K562 (cell line): ENCODE measurements at regions not wholly inside any gene's neighbourhood (a gene's known extent, or its start where the extent isn't known, plus 50 kb on each side); places are given as distances from the start of the nearest gene placed in this dataset.

ENCODE experiments used
- BCOR ChIP-seq: fragments of 450-650 bp; IDR thresholded peaks from 2 replicates; pipeline ENCODE4 v1.6.1; 2016
- CCNT2 ChIP-seq: IDR thresholded peaks from 2 replicates; pipeline ENCODE4 v1.6.1; 2011; ENCODE audit warnings: borderline replicate concordance, low read depth, mild to moderate bottlenecking, moderate library complexity, mixed read lengths, low read length; ENCODE audit not compliant: insufficient read length; ENCODE audit errors: extremely low read depth
- CXXC5 ChIP-seq: fragments of 250-450 bp; sonication (Bioruptor Pico); IDR thresholded peaks from 2 replicates; pipeline ENCODE4 v1.8.0; 2022; ENCODE audit warnings: inconsistent platforms, mild to moderate bottlenecking, moderate library complexity
- DACH1 ChIP-seq: fragments of 450-650 bp; IDR thresholded peaks from 2 replicates; pipeline ENCODE4 v1.6.1; 2018; ENCODE audit not compliant: partially characterized antibody
- ELF1 ChIP-seq: fragments of 200-800 bp; sonication (Bioruptor generic); IDR thresholded peaks from 2 replicates; pipeline ENCODE4 v1.6.1; 2016; ENCODE audit warnings: missing genetic modification characterization, missing compliant biosample characterization
- HDAC3 ChIP-seq: fragments of 450-650 bp; IDR thresholded peaks from 2 replicates; pipeline ENCODE4 v1.6.1; 2018; ENCODE audit warnings: borderline replicate concordance, mild to moderate bottlenecking, moderate library complexity; ENCODE audit not compliant: partially characterized antibody
- HNRNPK ChIP-seq: fragments of 200-400 bp; formaldehyde crosslinking; IDR thresholded peaks from one replicate; pipeline ENCODE4 v1.6.1; 2018; ENCODE audit warnings: mild to moderate bottlenecking, low read depth, low read length; ENCODE audit not compliant: poor library complexity, severe bottlenecking
- HNRNPLL ChIP-seq: fragments of 200-400 bp; formaldehyde crosslinking; IDR thresholded peaks from 2 replicates; pipeline ENCODE4 v1.6.1; 2017; ENCODE audit warnings: low read length, low read depth, mild to moderate bottlenecking; ENCODE audit not compliant: poor library complexity, severe bottlenecking
- HOXB6 ChIP-seq: fragments of 250-450 bp; sonication (Bioruptor Pico); IDR thresholded peaks from 2 replicates; pipeline ENCODE4 v1.5.1; 2022; ENCODE audit warnings: mild to moderate bottlenecking, borderline replicate concordance
- IFI16 ChIP-seq: fragments of 250-450 bp; sonication (Bioruptor Pico); IDR thresholded peaks from 2 replicates; pipeline ENCODE4 v2.1.2; 2022; ENCODE audit warnings: mild to moderate bottlenecking, inconsistent platforms
- KLF1 ChIP-seq: fragments of 450-650 bp; IDR thresholded peaks from 2 replicates; pipeline ENCODE4 v1.6.1; 2016; ENCODE audit warnings: missing genetic modification characterization, missing compliant biosample characterization
- MTA1 ChIP-seq: fragments of 450-650 bp; IDR thresholded peaks from 2 replicates; pipeline ENCODE4 v1.6.1; 2017; ENCODE audit warnings: borderline replicate concordance
- POLR2B ChIP-seq: fragments of 450-650 bp; IDR thresholded peaks from 2 replicates; pipeline ENCODE4 v1.6.1; 2018; ENCODE audit warnings: low read depth; ENCODE audit not compliant: partially characterized antibody
- RBM34 ChIP-seq: fragments of 200-400 bp; formaldehyde crosslinking; IDR thresholded peaks from 2 replicates; pipeline ENCODE4 v1.6.1; 2018; ENCODE audit warnings: low read length, borderline replicate concordance; ENCODE audit not compliant: insufficient read depth
- RHOXF2B ChIP-seq: fragments of 250-450 bp; sonication (Bioruptor Pico); conservative IDR thresholded peaks from 2 replicates; pipeline ENCODE4 v1.5.1; 2021
- SMAD1 ChIP-seq: fragments of 150-350 bp; IDR thresholded peaks from 2 replicates; pipeline ENCODE4 v1.6.1; 2014; ENCODE audit warnings: low read length, low read depth; ENCODE audit not compliant: partially characterized antibody
- SNRNP70 ChIP-seq: fragments of 200-400 bp; formaldehyde crosslinking; optimal IDR thresholded peaks from 2 replicates; pipeline ENCODE3; 2017; ENCODE audit warnings: low read depth, low read length
- SP1 ChIP-seq: sonication (generic); formaldehyde crosslinking; IDR thresholded peaks from 2 replicates; pipeline ENCODE4 v1.8.1; 2022; ENCODE audit warnings: mild to moderate bottlenecking, missing genetic modification reagents
- TAL1 ChIP-seq: fragments of 450-650 bp; IDR thresholded peaks from 2 replicates; pipeline ENCODE4 v1.6.1; 2016; ENCODE audit warnings: mild to moderate bottlenecking
- TCF3 ChIP-seq: sonication (generic); formaldehyde crosslinking; IDR thresholded peaks from 2 replicates; pipeline ENCODE4 v1.4.0; 2020; ENCODE audit warnings: mild to moderate bottlenecking, missing genetic modification reagents
- THRAP3 ChIP-seq: fragments of 450-650 bp; IDR thresholded peaks from 2 replicates; pipeline ENCODE4 v1.6.1; 2016; ENCODE audit warnings: mild to moderate bottlenecking, inconsistent platforms, borderline replicate concordance
- YBX1 ChIP-seq: fragments of 450-650 bp; IDR thresholded peaks from 2 replicates; pipeline ENCODE4 v1.7.1; 2016; ENCODE audit warnings: mild to moderate bottlenecking
- ZNF253 ChIP-seq: fragments of 250-450 bp; sonication (Bioruptor Pico); conservative IDR thresholded peaks from 2 replicates; pipeline ENCODE4 v1.6.1; 2021; ENCODE audit warnings: mild to moderate bottlenecking
- ZNF282 ChIP-seq: sonication (generic); formaldehyde crosslinking; IDR thresholded peaks from 2 replicates; pipeline ENCODE4 v1.8.1; 2023; ENCODE audit warnings: missing genetic modification reagents
- ZNF778 ChIP-seq: fragments of 450-650 bp; formaldehyde crosslinking; IDR thresholded peaks from 2 replicates; pipeline ENCODE4 v1.4.0; 2020; ENCODE audit warnings: mild to moderate bottlenecking, moderate library complexity
- TF ChIP-seq, protein P1 (sequence below): sonication (generic); formaldehyde crosslinking; IDR thresholded peaks from 2 replicates; pipeline ENCODE4 v1.8.1; 2023; ENCODE audit warnings: mild to moderate bottlenecking, missing genetic modification reagents
- TF ChIP-seq, protein P2 (sequence below): fragments of 450-650 bp; conservative IDR thresholded peaks from 2 replicates; pipeline ENCODE4 v1.6.1; 2016; ENCODE audit warnings: missing genetic modification characterization, low read depth, mild to moderate bottlenecking, missing compliant biosample characterization, moderate library complexity
- TF ChIP-seq, protein P3 (sequence below): fragments of 250-450 bp; sonication (Bioruptor Pico); IDR thresholded peaks from 2 replicates; pipeline ENCODE4 v1.9.0; 2021; ENCODE audit warnings: mild to moderate bottlenecking

DNA sequence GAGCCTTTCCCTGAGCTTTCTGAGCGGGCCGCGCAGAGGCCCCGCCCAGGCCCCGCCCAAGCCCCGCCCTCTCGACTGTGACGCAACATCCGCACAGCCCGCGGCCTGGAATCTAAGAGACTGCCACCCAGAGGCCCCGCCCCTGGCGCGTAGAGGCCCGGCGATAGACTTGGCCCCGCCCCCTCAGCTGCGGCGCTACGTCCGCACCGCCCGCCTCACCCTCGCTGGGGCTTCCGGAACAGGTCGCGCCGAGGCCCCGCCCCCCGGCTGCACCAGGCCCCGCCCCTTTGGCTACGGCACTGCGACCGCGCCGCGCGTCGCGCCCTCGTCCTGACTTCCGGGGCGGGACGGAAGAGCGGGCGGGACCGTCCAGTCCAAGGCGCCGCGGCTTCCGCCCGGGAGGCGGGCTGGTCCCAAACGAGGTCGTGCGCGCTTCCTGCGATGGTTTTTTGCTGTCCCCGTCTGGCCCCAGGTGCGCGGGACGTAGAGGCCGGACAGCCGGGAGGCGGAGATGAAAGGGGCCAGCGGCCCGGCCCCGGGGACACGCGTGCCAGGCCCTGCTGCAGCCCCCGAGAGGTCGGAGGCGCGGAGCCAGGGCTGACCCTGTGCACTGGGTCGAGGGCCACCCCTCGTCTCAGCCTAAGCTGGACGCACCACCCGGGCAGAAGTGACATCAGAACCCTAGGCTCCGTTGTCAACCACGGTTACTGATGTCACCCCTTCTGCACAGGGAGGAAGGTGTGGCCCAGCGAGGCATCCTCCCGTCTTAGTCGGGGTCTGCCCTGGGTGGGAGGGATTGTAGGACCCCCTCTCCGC is 59.0 kb upstream of the WNT7B start (continued):
- TF ChIP-seq, protein P1, sequence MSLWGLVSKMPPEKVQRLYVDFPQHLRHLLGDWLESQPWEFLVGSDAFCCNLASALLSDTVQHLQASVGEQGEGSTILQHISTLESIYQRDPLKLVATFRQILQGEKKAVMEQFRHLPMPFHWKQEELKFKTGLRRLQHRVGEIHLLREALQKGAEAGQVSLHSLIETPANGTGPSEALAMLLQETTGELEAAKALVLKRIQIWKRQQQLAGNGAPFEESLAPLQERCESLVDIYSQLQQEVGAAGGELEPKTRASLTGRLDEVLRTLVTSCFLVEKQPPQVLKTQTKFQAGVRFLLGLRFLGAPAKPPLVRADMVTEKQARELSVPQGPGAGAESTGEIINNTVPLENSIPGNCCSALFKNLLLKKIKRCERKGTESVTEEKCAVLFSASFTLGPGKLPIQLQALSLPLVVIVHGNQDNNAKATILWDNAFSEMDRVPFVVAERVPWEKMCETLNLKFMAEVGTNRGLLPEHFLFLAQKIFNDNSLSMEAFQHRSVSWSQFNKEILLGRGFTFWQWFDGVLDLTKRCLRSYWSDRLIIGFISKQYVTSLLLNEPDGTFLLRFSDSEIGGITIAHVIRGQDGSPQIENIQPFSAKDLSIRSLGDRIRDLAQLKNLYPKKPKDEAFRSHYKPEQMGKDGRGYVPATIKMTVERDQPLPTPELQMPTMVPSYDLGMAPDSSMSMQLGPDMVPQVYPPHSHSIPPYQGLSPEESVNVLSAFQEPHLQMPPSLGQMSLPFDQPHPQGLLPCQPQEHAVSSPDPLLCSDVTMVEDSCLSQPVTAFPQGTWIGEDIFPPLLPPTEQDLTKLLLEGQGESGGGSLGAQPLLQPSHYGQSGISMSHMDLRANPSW (CRISPR knock-in tag) = no peak
- peak; percentile 93 for TF ChIP-seq ELF1 (tag)
- no peak for TF ChIP-seq TAL1
- peak; percentile 97 for TF ChIP-seq MTA1
- TF ChIP-seq RHOXF2B (CRISPR knock-in tag) = no peak
- TF ChIP-seq ZNF778 (CRISPR knock-in tag) = no peak
- peak; percentile 79 for TF ChIP-seq POLR2B
- TF ChIP-seq RBM34 = 0 out of 2 replicates have a peak, but pooled peaks have one; percentile 45
- TF ChIP-seq HOXB6 = no peak
- TF ChIP-seq HNRNPLL = peak; percentile 49
- TF ChIP-seq HDAC3 = no peak
- peak; percentile 71; the same call in 1 of the 2 replicates for TF ChIP-seq SP1
- TF ChIP-seq CXXC5 (CRISPR knock-in tag) = peak; percentile 78
- TF ChIP-seq DACH1 = no peak
- TF ChIP-seq KLF1 = 0 out of 2 replicates have a peak, but pooled peaks have one; percentile 27
- TF ChIP-seq, protein P2, sequence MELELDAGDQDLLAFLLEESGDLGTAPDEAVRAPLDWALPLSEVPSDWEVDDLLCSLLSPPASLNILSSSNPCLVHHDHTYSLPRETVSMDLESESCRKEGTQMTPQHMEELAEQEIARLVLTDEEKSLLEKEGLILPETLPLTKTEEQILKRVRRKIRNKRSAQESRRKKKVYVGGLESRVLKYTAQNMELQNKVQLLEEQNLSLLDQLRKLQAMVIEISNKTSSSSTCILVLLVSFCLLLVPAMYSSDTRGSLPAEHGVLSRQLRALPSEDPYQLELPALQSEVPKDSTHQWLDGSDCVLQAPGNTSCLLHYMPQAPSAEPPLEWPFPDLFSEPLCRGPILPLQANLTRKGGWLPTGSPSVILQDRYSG (tag) = no peak
- TF ChIP-seq ZNF253 (CRISPR knock-in tag) = no peak
- no peak for TF ChIP-seq HNRNPK
- no peak for TF ChIP-seq TCF3 (CRISPR knock-in tag)
- no peak for TF ChIP-seq BCOR
- no peak for TF ChIP-seq YBX1
- TF ChIP-seq IFI16 (CRISPR knock-in tag) = no peak
- TF ChIP-seq CCNT2 = peak; percentile 45
- no peak for TF ChIP-seq SMAD1
- TF ChIP-seq SNRNP70 = no peak
- TF ChIP-seq, protein P3, sequence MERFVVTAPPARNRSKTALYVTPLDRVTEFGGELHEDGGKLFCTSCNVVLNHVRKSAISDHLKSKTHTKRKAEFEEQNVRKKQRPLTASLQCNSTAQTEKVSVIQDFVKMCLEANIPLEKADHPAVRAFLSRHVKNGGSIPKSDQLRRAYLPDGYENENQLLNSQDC (CRISPR knock-in tag) = no peak
- no peak for TF ChIP-seq ZNF282 (CRISPR knock-in tag)
- no peak for TF ChIP-seq THRAP3
